H9 (cell line): ENCODE measurements at regions not wholly inside any gene's neighbourhood (a gene's known extent, or its start where the extent isn't known, plus 50 kb on each side); places are given as distances from the start of the nearest gene placed in this dataset.

ENCODE experiments used
- DNase-seq: peaks from one replicate; pipeline ENCODE4 v3.0.0-alpha.2; 2017
- H2AFZ ChIP-seq: one replicate; pipeline ENCODE4 v1.6.1; 2013; ENCODE audit warnings: mild to moderate bottlenecking, low read length, control low read depth, moderate library complexity
- H2AK5ac ChIP-seq: 2 replicates; pipeline ENCODE4 v1.6.1; 2013; ENCODE audit warnings: low read length, control low read depth, mixed read lengths; ENCODE audit not compliant: insufficient read length
- H2BK120ac ChIP-seq: one replicate; pipeline ENCODE4 v1.6.1; 2013; ENCODE audit warnings: low read depth, mild to moderate bottlenecking, low read length, control low read depth, inconsistent platforms; ENCODE audit not compliant: poor library complexity, severe bottlenecking
- H2BK12ac ChIP-seq: 2 replicates; pipeline ENCODE4 v1.6.1; 2013; ENCODE audit warnings: low read length, control low read depth, mixed read lengths, low read depth; ENCODE audit not compliant: insufficient read length
- H2BK15ac ChIP-seq: 2 replicates; pipeline ENCODE4 v1.6.1; 2013; ENCODE audit warnings: low read depth, low read length, control low read depth
- H2BK20ac ChIP-seq: one replicate; pipeline ENCODE4 v1.6.1; 2013; ENCODE audit warnings: low read depth, mild to moderate bottlenecking, low read length, control low read depth, inconsistent platforms; ENCODE audit not compliant: poor library complexity, severe bottlenecking
- H2BK5ac ChIP-seq: 2 replicates; pipeline ENCODE4 v1.6.1; 2013; ENCODE audit warnings: low read length, control low read depth, mixed read lengths; ENCODE audit not compliant: insufficient read length
- H3K14ac ChIP-seq: 2 replicates; pipeline ENCODE4 v1.6.1; 2013; ENCODE audit warnings: low read length, control low read depth; ENCODE audit not compliant: insufficient read depth
- H3K18ac ChIP-seq: 2 replicates; pipeline ENCODE4 v1.6.1; 2013; ENCODE audit warnings: low read depth, mild to moderate bottlenecking, mixed read lengths, low read length, control low read depth; ENCODE audit not compliant: insufficient read length
- H3K23ac ChIP-seq: 2 replicates; pipeline ENCODE4 v1.6.1; 2013; ENCODE audit warnings: low read length, control low read depth, mixed read lengths, low read depth; ENCODE audit not compliant: insufficient read length
- H3K23me2 ChIP-seq: 2 replicates; pipeline ENCODE4 v1.6.1; 2013; ENCODE audit warnings: low read depth, mild to moderate bottlenecking, mixed read lengths, low read length, control low read depth; ENCODE audit not compliant: insufficient read length, poor library complexity, severe bottlenecking
- H3K27ac ChIP-seq: 2 replicates; pipeline ENCODE4 v1.5.1; 2013; ENCODE audit warnings: low read length, control low read depth, mixed read lengths, low read depth; ENCODE audit not compliant: insufficient read length
- H3K27me3 ChIP-seq: 2 replicates; pipeline ENCODE4 v1.6.1; 2013; ENCODE audit warnings: low read length, control low read depth, inconsistent platforms; ENCODE audit not compliant: insufficient read depth
- H3K4ac ChIP-seq: 2 replicates; pipeline ENCODE4 v1.6.1; 2013; ENCODE audit warnings: low read depth, mild to moderate bottlenecking, control low read depth, inconsistent platforms, low read length, moderate library complexity
- H3K4me1 ChIP-seq: 2 replicates; pipeline ENCODE4 v1.6.1; 2013; ENCODE audit warnings: low read length, control low read depth, inconsistent platforms; ENCODE audit not compliant: insufficient read depth
- H3K4me2 ChIP-seq: 2 replicates; pipeline ENCODE4 v1.6.1; 2013; ENCODE audit warnings: low read length, control low read depth, mixed read lengths; ENCODE audit not compliant: insufficient read length, insufficient read depth
- H3K56ac ChIP-seq: 2 replicates; pipeline ENCODE4 v1.6.1; 2013; ENCODE audit warnings: low read depth, mild to moderate bottlenecking, mixed read lengths, low read length, control low read depth; ENCODE audit not compliant: insufficient read length
- H3K79me1 ChIP-seq: 2 replicates; pipeline ENCODE4 v1.6.1; 2013; ENCODE audit warnings: low read depth, mild to moderate bottlenecking, moderate library complexity, low read length, control low read depth, inconsistent platforms; ENCODE audit not compliant: insufficient read depth, poor library complexity, severe bottlenecking
- H3K79me2 ChIP-seq: 2 replicates; pipeline ENCODE4 v1.6.1; 2013; ENCODE audit warnings: low read length, control low read depth, inconsistent platforms; ENCODE audit not compliant: insufficient read depth
- H3K9ac ChIP-seq: 2 replicates; pipeline ENCODE4 v1.6.1; 2013; ENCODE audit warnings: low read length, control low read depth, mixed read lengths; ENCODE audit not compliant: insufficient read length; ENCODE audit errors: extremely low read depth
- H3K9me3 ChIP-seq: one replicate; pipeline ENCODE4 v1.6.1; 2013; ENCODE audit warnings: low read depth, low read length, inconsistent platforms; ENCODE audit not compliant: control insufficient read depth
- H3T11ph ChIP-seq: one replicate; pipeline ENCODE4 v1.6.1; 2013; ENCODE audit warnings: mild to moderate bottlenecking, low read length, control low read depth, inconsistent platforms
- H4K20me1 ChIP-seq: one replicate; pipeline ENCODE4 v1.6.1; 2013; ENCODE audit not compliant: control insufficient read depth, insufficient read length, insufficient read depth
- H4K5ac ChIP-seq: 2 replicates; pipeline ENCODE4 v1.6.1; 2013; ENCODE audit warnings: low read depth, mild to moderate bottlenecking, mixed read lengths, low read length, control low read depth; ENCODE audit not compliant: insufficient read length
- H4K8ac ChIP-seq: replicated peaks from 2 replicates; pipeline ENCODE4 v1.6.1; 2013; ENCODE audit warnings: low read length, control low read depth, mixed read lengths, low read depth; ENCODE audit not compliant: insufficient read length
- H4K91ac ChIP-seq: 2 replicates; pipeline ENCODE4 v1.6.1; 2013; ENCODE audit warnings: low read depth, mild to moderate bottlenecking, moderate library complexity, mixed read lengths, low read length, control low read depth; ENCODE audit not compliant: insufficient read length
- H3K27ac Mint-ChIP-seq, 3 experiments: 2 replicates in 2 of 3; 3 replicates in 1 of 3; pipeline ENCODE4 v1.8.0; 2020 to 2021; ENCODE audit warnings: mixed read lengths in 3 of 3, mild to moderate bottlenecking in 1 of 3, moderate library complexity in 1 of 3
- H3K27me3 Mint-ChIP-seq: 2 replicates; pipeline ENCODE4 v1.8.0; 2021; ENCODE audit warnings: low read depth, mild to moderate bottlenecking, moderate library complexity, mixed read lengths
- H3K36me3 Mint-ChIP-seq, 3 experiments: 2 replicates in 2 of 3; 3 replicates in 1 of 3; pipeline ENCODE4 v1.8.0; 2020 to 2021; ENCODE audit warnings: low read depth in 3 of 3, mixed read lengths in 3 of 3; ENCODE audit not compliant: insufficient read depth in 1 of 3
- H3K4me1 Mint-ChIP-seq, 2 experiments: 2 replicates each; pipeline ENCODE4 v1.8.0; 2020; ENCODE audit warnings: mixed read lengths in 2 of 2
- H3K4me3 Mint-ChIP-seq, 2 experiments: 2 replicates in 1 of 2; 3 replicates in 1 of 2; pipeline ENCODE4 v1.8.0; 2020 to 2021; ENCODE audit warnings: mild to moderate bottlenecking in 2 of 2, mixed read lengths in 2 of 2, moderate library complexity in 1 of 2
- H3K9me3 Mint-ChIP-seq, 2 experiments: 2 replicates in 1 of 2; 3 replicates in 1 of 2; pipeline ENCODE4 v1.8.0; 2020; ENCODE audit warnings: mild to moderate bottlenecking in 2 of 2, mixed read lengths in 2 of 2, moderate library complexity in 1 of 2
- WGBS: extraction: QIAGEN DNeasy Blood & Tissue Kit; methylation state at CpG from one replicate; pipeline ENCODE4 v1.1.7; 2013; ENCODE audit warnings: missing lambda C conversion rate, low lambda C conversion rate, mixed read lengths; ENCODE audit not compliant: insufficient read length; ENCODE audit errors: extremely low coverage; 5-methylcytosine and 5-hydroxymethylcytosine counted together
- TF ChIP-seq, protein P1 (sequence below): fragments of 200-600 bp; sonication (generic); conservative IDR thresholded peaks from 3 replicates; pipeline ENCODE4 v1.8.0; 2021; ENCODE audit warnings: antibody characterized with exemption, mild to moderate bottlenecking

DNA sequence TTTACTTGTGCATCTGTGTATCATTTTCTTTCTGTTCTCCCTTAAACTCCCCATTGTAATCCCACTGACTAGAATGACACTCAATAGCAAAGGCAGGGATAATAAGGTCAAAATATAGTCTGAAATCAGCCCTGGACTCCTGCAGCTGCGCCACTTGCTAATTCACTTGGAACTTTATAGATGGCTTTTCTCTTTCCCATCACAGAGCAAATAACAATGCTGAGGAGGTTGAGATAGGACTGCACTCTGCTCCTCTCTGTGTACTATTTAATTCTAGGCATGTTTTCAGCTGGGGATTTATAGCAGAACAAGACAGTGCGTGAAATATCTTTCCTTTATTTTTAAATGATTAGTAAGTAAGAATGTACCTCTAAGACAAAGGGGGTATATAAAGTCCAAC lies 324.2 kb downstream of the LNPK start:
- no peak overlapping the region for H3K4me3 Mint-ChIP-seq
- no peak overlapping the region for H2BK12ac ChIP-seq
- WGBS, result no CpG with 5 or more reads among the region's 2 CpGs
- H3K56ac ChIP-seq, result no peak overlapping the region
- no peaks in the 10 kb centered on the region for H3K79me2 ChIP-seq
- H4K8ac ChIP-seq, result no peak overlapping the region
- no peaks in the 10 kb centered on the region for H4K20me1 ChIP-seq
- H3K23ac ChIP-seq, result no peak overlapping the region
- no peak overlapping the region for H2BK20ac ChIP-seq
- no peak overlapping the region for H2AK5ac ChIP-seq
- no peak overlapping the region for H3K18ac ChIP-seq
- H4K5ac ChIP-seq, result no peak overlapping the region
- no peak overlapping the region for H3K9ac ChIP-seq
- H3K4me1 ChIP-seq, result no peaks in the 10 kb centered on the region
- no peaks in the 10 kb centered on the region for H3K9me3 ChIP-seq
- TF ChIP-seq, protein P1, sequence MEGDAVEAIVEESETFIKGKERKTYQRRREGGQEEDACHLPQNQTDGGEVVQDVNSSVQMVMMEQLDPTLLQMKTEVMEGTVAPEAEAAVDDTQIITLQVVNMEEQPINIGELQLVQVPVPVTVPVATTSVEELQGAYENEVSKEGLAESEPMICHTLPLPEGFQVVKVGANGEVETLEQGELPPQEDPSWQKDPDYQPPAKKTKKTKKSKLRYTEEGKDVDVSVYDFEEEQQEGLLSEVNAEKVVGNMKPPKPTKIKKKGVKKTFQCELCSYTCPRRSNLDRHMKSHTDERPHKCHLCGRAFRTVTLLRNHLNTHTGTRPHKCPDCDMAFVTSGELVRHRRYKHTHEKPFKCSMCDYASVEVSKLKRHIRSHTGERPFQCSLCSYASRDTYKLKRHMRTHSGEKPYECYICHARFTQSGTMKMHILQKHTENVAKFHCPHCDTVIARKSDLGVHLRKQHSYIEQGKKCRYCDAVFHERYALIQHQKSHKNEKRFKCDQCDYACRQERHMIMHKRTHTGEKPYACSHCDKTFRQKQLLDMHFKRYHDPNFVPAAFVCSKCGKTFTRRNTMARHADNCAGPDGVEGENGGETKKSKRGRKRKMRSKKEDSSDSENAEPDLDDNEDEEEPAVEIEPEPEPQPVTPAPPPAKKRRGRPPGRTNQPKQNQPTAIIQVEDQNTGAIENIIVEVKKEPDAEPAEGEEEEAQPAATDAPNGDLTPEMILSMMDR, result no peak
- no peaks in the 10 kb centered on the region for H3K79me1 ChIP-seq
- peaks cover 0 to 3% (median 0%) of the 10 kb centered on the region in 3 experiments; a peak in 2 of 7 replicates for H3K36me3 Mint-ChIP-seq
- no peaks in the 10 kb centered on the region for H3K4me1 Mint-ChIP-seq
- H3K27ac Mint-ChIP-seq, result no peak overlapping the region
- no peak overlapping the region for H2AFZ ChIP-seq
- H3T11ph ChIP-seq, result no peak overlapping the region
- no peak for DNase-seq
- H3K27me3 ChIP-seq, result no peaks in the 10 kb centered on the region
- peaks cover 3 to 11% of the 10 kb centered on the region in 2 experiments; a peak in 4 of 5 replicates for H3K9me3 Mint-ChIP-seq
- H3K23me2 ChIP-seq, result no peaks in the 10 kb centered on the region
- no peak overlapping the region for H2BK5ac ChIP-seq
- no peak overlapping the region for H3K14ac ChIP-seq
- H3K4me2 ChIP-seq, result no peak overlapping the region
- peaks cover 2% of the 10 kb centered on the region; the same call in 1 of the 2 replicates for H3K27me3 Mint-ChIP-seq
- H3K27ac ChIP-seq, result no peak overlapping the region
- H3K4ac ChIP-seq, result no peak overlapping the region
- H2BK120ac ChIP-seq, result no peak overlapping the region
- no peak overlapping the region for H2BK15ac ChIP-seq
- no peak overlapping the region for H4K91ac ChIP-seq
